Mesothelial cell of epicardium (in vitro differentiated cells): ENCODE measurements at regions not wholly inside any gene's neighbourhood (a gene's known extent, or its start where the extent isn't known, plus 50 kb on each side); places are given as distances from the start of the nearest gene placed in this dataset.
"Not testable (repeated sequence)": the region's sequence is repeated elsewhere in the genome, so short reads cannot be mapped to it uniquely, and the experiment has no call there.

Source experiments
- DNase-seq, 2 experiments: peaks; one replicate each; pipeline ENCODE4 v3.0.0; 2021; ENCODE audit warnings: low spot score in 2 of 2; ENCODE audit not compliant: unreplicated experiment in 2 of 2
- H3K27ac Mint-ChIP-seq: 2 replicates; pipeline ENCODE4 v1.8.0; 2021; ENCODE audit warnings: mixed read lengths
- H3K27me3 Mint-ChIP-seq: 2 replicates; pipeline ENCODE4 v1.8.0; 2021; ENCODE audit warnings: low read depth, mixed read lengths
- H3K36me3 Mint-ChIP-seq: 2 replicates; pipeline ENCODE4 v1.8.0; 2021; ENCODE audit warnings: mixed read lengths
- H3K4me1 Mint-ChIP-seq: 2 replicates; pipeline ENCODE4 v1.8.0; 2021; ENCODE audit warnings: mixed read lengths
- H3K4me3 Mint-ChIP-seq: 2 replicates; pipeline ENCODE4 v1.8.0; 2021; ENCODE audit warnings: mild to moderate bottlenecking, moderate library complexity, mixed read lengths
- H3K9me3 Mint-ChIP-seq: 2 replicates; pipeline ENCODE4 v1.8.0; 2021; ENCODE audit warnings: mixed read lengths
- CTCF ChIP-seq: fragments of 200-600 bp; sonication (generic); IDR thresholded peaks from one replicate; pipeline ENCODE4 v1.5.0; 2021; ENCODE audit warnings: antibody characterized with exemption; ENCODE audit not compliant: unreplicated experiment

- no peaks in the 10 kb centered on the region for H3K9me3 Mint-ChIP-seq
- no peaks in the 10 kb centered on the region for H3K4me1 Mint-ChIP-seq
- no peak overlapping the region for H3K27ac Mint-ChIP-seq
- no peak overlapping the region for H3K4me3 Mint-ChIP-seq
- peaks cover 1% of the 10 kb centered on the region for H3K27me3 Mint-ChIP-seq
- H3K36me3 Mint-ChIP-seq: no peaks in the 10 kb centered on the region
- no peak for DNase-seq
- TF ChIP-seq CTCF: no peak
These were observed 304.7 kb upstream of the SGK1 start for GRCh38 chr6:134622382-134623173.

- DNase-seq: no peak
- no peak overlapping the region for H3K4me3 Mint-ChIP-seq
- H3K27ac Mint-ChIP-seq: no peak overlapping the region
- H3K9me3 Mint-ChIP-seq: no peaks in the 10 kb centered on the region
- H3K27me3 Mint-ChIP-seq: peaks cover 1% of the 10 kb centered on the region
- TF ChIP-seq CTCF: no peak
- H3K4me1 Mint-ChIP-seq: no peaks in the 10 kb centered on the region
- no peaks in the 10 kb centered on the region for H3K36me3 Mint-ChIP-seq
These were observed 303.9 kb upstream of the SGK1 start for GRCh38 chr6:134621858-134622257.

GRCh38 chr6:134619789-134620188 is 301.9 kb upstream of the SGK1 start:
- no peak overlapping the region for H3K4me3 Mint-ChIP-seq
- H3K36me3 Mint-ChIP-seq: no peaks in the 10 kb centered on the region
- peaks cover 4% of the 10 kb centered on the region for H3K9me3 Mint-ChIP-seq
- H3K27ac Mint-ChIP-seq: no peak overlapping the region
- no peaks in the 10 kb centered on the region for H3K4me1 Mint-ChIP-seq
- H3K27me3 Mint-ChIP-seq: peaks cover 1% of the 10 kb centered on the region
- DNase-seq: no peak
- TF ChIP-seq CTCF: no peak

- TF ChIP-seq CTCF: no peak
- peaks cover 1% of the 10 kb centered on the region for H3K27me3 Mint-ChIP-seq
- DNase-seq: no peak
- H3K9me3 Mint-ChIP-seq: peaks cover 5% of the 10 kb centered on the region
- H3K4me1 Mint-ChIP-seq: no peaks in the 10 kb centered on the region
- no peak overlapping the region for H3K27ac Mint-ChIP-seq
- no peaks in the 10 kb centered on the region for H3K36me3 Mint-ChIP-seq
- no peak overlapping the region for H3K4me3 Mint-ChIP-seq
These were observed 301.2 kb upstream of the SGK1 start for GRCh38 chr6:134619077-134619476.

- Mint-ChIP-seq H3K4me1 (no peaks in the 10 kb centered on the region), H3K4me3 (no peak overlapping the region), H3K36me3 (no peaks in the 10 kb centered on the region), H3K27ac (no peak overlapping the region), H3K27me3 (peaks cover 1% of the 10 kb centered on the region), H3K9me3 (peaks cover 5% of the 10 kb centered on the region)
- TF ChIP-seq CTCF: no peak
- no peak for DNase-seq
These were observed 296.9 kb upstream of the SGK1 start for GRCh38 chr6:134614606-134615485.

- DNase-seq, H3K27me3 Mint-ChIP-seq, H3K9me3 Mint-ChIP-seq, H3K4me3 Mint-ChIP-seq, H3K36me3 Mint-ChIP-seq, H3K4me1 Mint-ChIP-seq, H3K27ac Mint-ChIP-seq: not testable (repeated sequence)
These were observed 294.2 kb upstream of the SGK1 start for GRCh38 chr6:134612128-134612527.
